HG03139 (cell line): ENCODE measurements at regions not wholly inside any gene's neighbourhood (a gene's known extent, or its start where the extent isn't known, plus 50 kb on each side); places are given as distances from the start of the nearest gene placed in this dataset.
"Not testable (repeated sequence)": the region's sequence is repeated elsewhere in the genome, so short reads cannot be mapped to it uniquely, and the experiment has no call there.

ENCODE experiments used
- ATAC-seq: cut with Tn5 transposase; IDR thresholded peaks from one replicate; pipeline ENCODE4 v1.9.1; 2021; ENCODE audit not compliant: unreplicated experiment

GRCh38 chr2:147438882-147439281 is 405.9 kb upstream of the ACVR2A start:
- ATAC-seq = no peak

GRCh38 chr2:147433822-147434221 is 411.0 kb upstream of the ACVR2A start:
- ATAC-seq = no peak

DNA sequence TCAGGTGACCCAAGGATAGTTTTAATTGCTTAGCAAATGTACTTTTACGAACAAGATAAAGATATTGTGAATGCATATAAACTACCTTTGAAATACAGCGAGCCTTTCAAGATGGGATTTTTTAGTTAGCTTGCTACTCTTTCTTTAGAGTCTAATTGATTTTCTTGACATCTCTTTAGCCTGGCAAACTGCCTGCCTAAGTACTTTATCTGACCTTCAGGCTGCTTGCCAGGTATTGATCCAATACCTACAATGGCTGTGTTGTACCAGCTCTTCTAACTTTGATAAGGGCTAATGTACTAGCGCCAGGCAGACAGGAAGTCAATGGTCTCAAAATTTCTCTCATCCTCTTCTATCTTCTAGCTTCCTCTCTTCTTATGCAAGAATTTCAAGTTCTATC is 414.4 kb upstream of the ACVR2A start:
- no peak for ATAC-seq

DNA sequence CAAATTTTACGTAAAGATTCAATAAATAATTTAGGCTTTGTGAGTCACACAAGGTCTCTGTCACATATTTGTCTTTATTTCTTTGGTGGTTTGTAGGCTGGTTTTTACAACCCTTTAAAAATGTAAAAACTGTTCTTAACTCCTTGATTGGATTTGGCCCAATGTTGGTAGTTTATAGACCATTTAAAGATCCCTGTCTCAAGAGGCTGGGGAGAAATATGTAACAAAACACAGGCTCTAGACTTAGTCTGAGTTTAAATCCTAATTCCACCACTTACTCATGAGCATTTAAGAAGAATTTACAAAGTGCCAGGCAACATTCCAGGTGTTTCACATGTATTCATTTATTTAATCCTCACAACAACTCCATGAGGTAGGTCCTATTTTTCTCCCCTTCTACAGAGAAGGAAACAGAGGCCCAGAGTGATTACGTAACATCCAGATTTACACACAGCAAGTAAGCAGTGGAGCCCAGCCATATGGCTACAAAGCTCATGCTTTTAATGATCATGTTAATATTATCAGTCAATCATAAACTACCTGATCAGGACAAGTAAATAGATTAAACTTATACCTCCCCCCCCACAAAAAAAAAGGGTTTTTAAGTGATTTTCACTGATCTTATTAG is 416.6 kb upstream of the ACVR2A start:
- ATAC-seq = no peak

DNA sequence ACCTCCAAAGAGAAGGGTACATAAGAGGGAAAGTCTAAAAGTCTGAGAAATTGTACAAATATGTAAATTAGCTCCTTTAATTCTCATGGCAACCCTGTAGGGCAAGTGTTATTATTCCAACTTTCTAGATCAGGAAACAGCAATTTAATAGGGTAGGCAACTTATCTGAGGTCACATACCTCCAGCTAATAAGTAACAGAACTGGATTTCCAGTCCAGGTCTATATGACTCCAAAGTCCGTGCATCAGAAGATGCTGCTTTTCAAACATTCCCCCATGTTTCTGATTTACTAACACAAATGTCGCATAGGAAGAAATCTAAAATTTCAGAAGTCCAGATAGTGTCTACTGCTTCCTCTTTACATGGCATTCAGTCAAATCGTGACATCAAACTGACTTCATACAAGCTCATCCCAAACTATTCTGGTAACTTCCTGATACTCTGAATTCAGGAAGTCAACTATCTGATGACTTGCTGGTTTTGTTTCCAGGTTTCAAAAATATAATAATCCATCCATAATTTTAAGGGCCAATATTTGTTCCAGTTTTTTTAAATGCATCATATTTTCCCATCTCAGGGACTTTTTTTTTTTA is 419.3 kb upstream of the ACVR2A start:
- ATAC-seq = no peak

- ATAC-seq = no peak
These were observed 420.1 kb upstream of the ACVR2A start for GRCh38 chr2:147424766-147425165.

- no peak for ATAC-seq
These were observed 423.7 kb upstream of the ACVR2A start for GRCh38 chr2:147420947-147421675.

- no peak for ATAC-seq
These were observed 424.3 kb upstream of the ACVR2A start for GRCh38 chr2:147420517-147420916.

- ATAC-seq = no peak
These were observed 428.7 kb upstream of the ACVR2A start for GRCh38 chr2:147416099-147416498.

DNA sequence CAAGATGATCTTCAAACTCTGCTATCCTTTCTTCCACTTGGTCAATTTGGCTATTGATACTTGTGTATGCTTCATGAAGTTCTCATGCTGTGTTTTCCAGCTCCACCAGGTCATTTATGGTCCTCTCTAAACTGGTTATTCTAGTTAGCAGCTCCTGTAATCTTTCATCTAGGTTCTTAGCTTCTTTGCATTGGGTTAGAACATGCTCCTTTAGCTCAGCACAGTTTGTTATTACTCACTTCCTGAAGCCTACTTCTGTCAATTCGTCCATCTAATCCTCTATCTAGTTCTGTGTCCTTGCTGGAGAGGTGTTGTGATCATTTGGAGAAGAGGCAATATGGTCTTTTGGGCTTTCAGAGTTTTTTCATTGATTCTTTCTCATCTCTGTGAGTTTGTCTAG is 430.2 kb upstream of the ACVR2A start:
- ATAC-seq = not testable (repeated sequence)

GRCh38 chr2:147408357-147408756 is 436.5 kb upstream of the ACVR2A start:
- ATAC-seq = no peak

DNA sequence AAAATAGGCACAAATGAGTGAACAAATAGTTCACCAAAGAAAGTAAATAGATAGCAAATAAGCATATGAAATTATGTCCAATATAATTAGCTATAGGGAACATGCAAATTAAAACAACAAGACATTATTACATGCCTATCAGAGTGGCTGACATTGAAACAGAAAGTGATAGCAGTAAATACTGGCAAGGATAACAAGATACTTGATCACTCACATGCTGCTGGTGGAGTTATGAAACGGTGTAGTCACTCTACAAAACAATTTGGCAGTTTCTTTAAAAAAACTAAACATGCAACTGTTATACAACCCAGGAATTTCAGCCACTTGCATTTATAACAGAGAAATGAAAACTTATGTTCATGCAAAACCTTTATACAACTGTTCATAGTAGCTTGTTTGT is 439.2 kb upstream of the ACVR2A start:
- no peak for ATAC-seq

GRCh38 chr2:147398996-147399395 is 445.8 kb upstream of the ACVR2A start:
- ATAC-seq = no peak

GRCh38 chr2:147398301-147398700 is 446.5 kb upstream of the ACVR2A start:
- ATAC-seq = no peak

GRCh38 chr2:147396890-147397289 is 447.9 kb upstream of the ACVR2A start:
- ATAC-seq = no peak

- ATAC-seq = no peak
These were observed 450.5 kb upstream of the ACVR2A start for GRCh38 chr2:147394179-147394790.

GRCh38 chr2:147392180-147392579 is 452.6 kb upstream of the ACVR2A start:
- no peak for ATAC-seq

DNA sequence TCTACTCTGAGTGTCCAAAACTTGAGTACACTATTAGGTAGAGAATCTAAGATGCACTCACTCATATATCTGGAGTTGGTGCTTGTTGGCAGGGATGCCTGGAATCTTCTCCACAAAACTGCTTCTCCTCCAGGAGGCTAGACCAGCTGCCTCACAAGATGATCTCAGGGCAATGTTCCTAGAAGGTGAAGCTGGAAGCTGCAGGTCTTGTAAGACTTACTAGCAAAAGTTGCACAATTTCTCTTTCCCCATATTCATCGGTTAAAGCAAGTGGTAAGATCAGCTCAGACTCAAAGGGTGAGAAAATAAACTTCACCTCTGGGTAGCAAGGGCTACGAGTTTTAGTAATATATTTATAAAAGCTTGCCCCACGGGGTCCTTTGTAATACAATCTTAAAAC is 454.4 kb upstream of the ACVR2A start:
- no peak for ATAC-seq

GRCh38 chr2:147389218-147389617 is 455.6 kb upstream of the ACVR2A start:
- ATAC-seq = no peak

- ATAC-seq = no peak
These were observed 456.6 kb upstream of the ACVR2A start for GRCh38 chr2:147388217-147388616.

DNA sequence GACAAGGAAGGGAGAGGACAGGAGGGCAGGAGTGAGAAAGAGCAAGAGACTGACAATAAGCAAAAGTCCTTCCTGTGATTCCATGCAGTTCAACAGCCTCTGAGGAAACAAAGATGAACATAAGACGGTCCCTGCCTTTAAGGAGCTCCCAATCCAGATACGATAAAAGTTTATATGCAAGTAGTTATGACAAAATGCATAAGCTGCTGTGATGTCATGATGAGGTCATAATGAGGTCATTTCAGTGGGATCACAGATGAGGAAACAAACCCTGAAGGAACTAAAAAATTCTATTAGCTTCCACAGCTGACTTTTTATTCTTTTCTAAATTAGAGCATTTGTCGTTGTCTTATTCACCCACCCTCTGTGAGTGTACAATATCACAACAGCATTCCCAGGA is 458.5 kb upstream of the ACVR2A start:
- no peak for ATAC-seq

GRCh38 chr2:147385600-147385999 is 459.2 kb upstream of the ACVR2A start:
- ATAC-seq = no peak
